K562 (cell line): ENCODE measurements at regions not wholly inside any gene's neighbourhood (a gene's known extent, or its start where the extent isn't known, plus 50 kb on each side); places are given as distances from the start of the nearest gene placed in this dataset.

ENCODE experiments used
- BRD9 ChIP-seq: fragments of 450-650 bp; IDR thresholded peaks from 2 replicates; pipeline ENCODE4 v1.6.1; 2018; ENCODE audit warnings: low read depth; ENCODE audit not compliant: partially characterized antibody
- GATA2 ChIP-seq: sonication (generic); formaldehyde crosslinking; IDR thresholded peaks from 2 replicates; pipeline ENCODE4 v1.4.0; 2020; ENCODE audit warnings: mild to moderate bottlenecking, missing genetic modification reagents
- MEIS2 ChIP-seq: fragments of 450-650 bp; IDR thresholded peaks from 2 replicates; pipeline ENCODE4 v1.6.1; 2014; ENCODE audit warnings: mild to moderate bottlenecking; ENCODE audit not compliant: partially characterized antibody
- MYBL2 ChIP-seq, 2 experiments: fragments of 450-650 bp in 1 of 2; sonication (generic) in 1 of 2; formaldehyde crosslinking in 1 of 2; IDR thresholded peaks; 2 replicates each; pipeline versions ENCODE4 v1.6.1 to v1.8.1; 2017 to 2022; ENCODE audit warnings: borderline replicate concordance in 1 of 2, inconsistent platforms in 1 of 2, low read depth in 1 of 2, mild to moderate bottlenecking in 1 of 2, missing genetic modification reagents in 1 of 2, moderate library complexity in 1 of 2
- NFE2L1 ChIP-seq: fragments of 450-650 bp; IDR thresholded peaks from 2 replicates; pipeline ENCODE4 v1.6.1; 2016; ENCODE audit warnings: missing genetic modification characterization, low read depth, mild to moderate bottlenecking, missing compliant biosample characterization, moderate library complexity, borderline replicate concordance
- NUFIP1 ChIP-seq: fragments of 450-650 bp; IDR thresholded peaks from 2 replicates; pipeline ENCODE4 v1.6.1; 2018; ENCODE audit not compliant: partially characterized antibody
- PBX2 ChIP-seq, 2 experiments: IDR thresholded peaks in 1 of 2; conservative IDR thresholded peaks in 1 of 2; 2 replicates each; pipeline ENCODE4 v1.6.1; 2016; ENCODE audit warnings: low read depth in 2 of 2, mild to moderate bottlenecking in 1 of 2, missing compliant biosample characterization in 1 of 2, missing genetic modification characterization in 1 of 2, moderate library complexity in 1 of 2
- PHF21A ChIP-seq: fragments of 450-650 bp; IDR thresholded peaks from 2 replicates; pipeline ENCODE4 v1.6.1; 2017; ENCODE audit warnings: low read depth, borderline replicate concordance
- SAFB2 ChIP-seq: fragments of 200-400 bp; formaldehyde crosslinking; IDR thresholded peaks from 2 replicates; pipeline ENCODE4 v1.6.1; 2018; ENCODE audit warnings: borderline replicate concordance, low read length, low read depth, moderate library complexity; ENCODE audit not compliant: severe bottlenecking
- SREBF2 ChIP-seq: sonication (generic); formaldehyde crosslinking; IDR thresholded peaks from 2 replicates; pipeline ENCODE4 v1.4.0; 2020; ENCODE audit warnings: mild to moderate bottlenecking, missing genetic modification reagents
- STAT6 ChIP-seq: sonication (generic); formaldehyde crosslinking; IDR thresholded peaks from 2 replicates; pipeline ENCODE4 v1.8.1; 2023; ENCODE audit warnings: mild to moderate bottlenecking, missing genetic modification reagents
- TRIM24 ChIP-seq, 2 experiments: fragments of 450-650 bp; IDR thresholded peaks; 2 replicates each; pipeline ENCODE4 v1.6.1; 2016
- USF1 ChIP-seq: sonication (generic); formaldehyde crosslinking; IDR thresholded peaks from 2 replicates; pipeline ENCODE4 v1.9.0; 2022; ENCODE audit warnings: mild to moderate bottlenecking, missing genetic modification reagents
- ZNF165 ChIP-seq: fragments of 250-450 bp; sonication (Bioruptor Pico); IDR thresholded peaks from 2 replicates; pipeline ENCODE4 v1.4.0; 2020; ENCODE audit warnings: borderline replicate concordance
- ZNF518B ChIP-seq: fragments of 250-450 bp; sonication (Bioruptor Pico); IDR thresholded peaks from 2 replicates; pipeline ENCODE4 v1.5.0; 2021; ENCODE audit warnings: mild to moderate bottlenecking, moderate library complexity
- ZNF551 ChIP-seq: fragments of 250-450 bp; sonication (Bioruptor Pico); IDR thresholded peaks from 2 replicates; pipeline ENCODE4 v1.5.0; 2021; ENCODE audit warnings: mild to moderate bottlenecking, moderate library complexity
- ZNF75A ChIP-seq: fragments of 450-650 bp; formaldehyde crosslinking; IDR thresholded peaks from 2 replicates; pipeline ENCODE4 v1.4.0; 2020; ENCODE audit warnings: mild to moderate bottlenecking

GRCh38 chr16:85246473-85246872 lies 134.2 kb upstream of the CIBAR2 start (continued):
- TF ChIP-seq STAT6 (CRISPR knock-in tag): no peak
- peak; percentile 72; the same call in 1 of the 2 replicates for TF ChIP-seq PHF21A
- TF ChIP-seq ZNF75A: no peak
- no peak for TF ChIP-seq ZNF165 (CRISPR knock-in tag)
- TF ChIP-seq SAFB2: no peak
- no peak for TF ChIP-seq TRIM24 (IDR thresholded peaks at IDR 0.05)
- no peak for TF ChIP-seq USF1
- no peak for TF ChIP-seq NFE2L1 (tag)
- no peak; the same call in 1 of the 2 replicates for TF ChIP-seq GATA2 (CRISPR knock-in tag)
- no peak for TF ChIP-seq PBX2 (CRISPR knock-in tag; IDR thresholded peaks at IDR 0.05; ENCODE audit: low read depth)
- peak; percentile 69 for TF ChIP-seq PBX2 (tag; conservative IDR thresholded peaks at IDR 0.05; ENCODE audit: low read depth)
- TF ChIP-seq BRD9: no peak
- no peak for TF ChIP-seq SREBF2
- no peak for TF ChIP-seq ZNF518B (CRISPR knock-in tag)
- TF ChIP-seq NUFIP1: no peak
- peak; percentile 38 for TF ChIP-seq MEIS2
- no peak for TF ChIP-seq MYBL2 (IDR thresholded peaks at IDR 0.05; ENCODE audit: low read depth)
- TF ChIP-seq MYBL2 (CRISPR knock-in tag; IDR thresholded peaks at IDR 0.05; ENCODE audit: borderline replicate concordance): no peak
- no peak for TF ChIP-seq ZNF551 (CRISPR knock-in tag)
